Large intestine (tissue), 3 donors: ENCODE measurements at regions not wholly inside any gene's neighbourhood (a gene's known extent, or its start where the extent isn't known, plus 50 kb on each side); places are given as distances from the start of the nearest gene placed in this dataset.

Experiments used
- DNase-seq, 2 donors: peaks; one replicate each; pipeline versions ENCODE4 v3.0.0 to v3.0.0-alpha.2; 2013
- H3K27ac ChIP-seq: one replicate; pipeline ENCODE4 v1.5.1; 2013; ENCODE audit warnings: low read length
- H3K27me3 ChIP-seq: 2 replicates; pipeline ENCODE4 v1.6.1; 2013; ENCODE audit warnings: low read length; ENCODE audit not compliant: control insufficient read depth, insufficient read depth
- H3K36me3 ChIP-seq: 2 replicates; pipeline ENCODE4 v1.6.1; 2013; ENCODE audit warnings: low read length; ENCODE audit not compliant: control insufficient read depth, insufficient read depth
- H3K4me1 ChIP-seq: one replicate; pipeline ENCODE4 v1.6.1; 2013; ENCODE audit warnings: low read length; ENCODE audit not compliant: control insufficient read depth, insufficient read depth
- H3K4me3 ChIP-seq: one replicate; pipeline ENCODE4 v1.5.1; 2013; ENCODE audit warnings: low read length
- H3K9me3 ChIP-seq: one replicate; pipeline ENCODE4 v1.6.1; 2013; ENCODE audit warnings: mild to moderate bottlenecking, low read depth, low read length, moderate library complexity; ENCODE audit not compliant: control insufficient read depth
- WGBS: methylation state at CpG from one replicate; pipeline ENCODE4 v1.1.5; 2013; ENCODE audit warnings: low lambda C conversion rate; ENCODE audit not compliant: insufficient coverage; 5-methylcytosine and 5-hydroxymethylcytosine counted together

DNA sequence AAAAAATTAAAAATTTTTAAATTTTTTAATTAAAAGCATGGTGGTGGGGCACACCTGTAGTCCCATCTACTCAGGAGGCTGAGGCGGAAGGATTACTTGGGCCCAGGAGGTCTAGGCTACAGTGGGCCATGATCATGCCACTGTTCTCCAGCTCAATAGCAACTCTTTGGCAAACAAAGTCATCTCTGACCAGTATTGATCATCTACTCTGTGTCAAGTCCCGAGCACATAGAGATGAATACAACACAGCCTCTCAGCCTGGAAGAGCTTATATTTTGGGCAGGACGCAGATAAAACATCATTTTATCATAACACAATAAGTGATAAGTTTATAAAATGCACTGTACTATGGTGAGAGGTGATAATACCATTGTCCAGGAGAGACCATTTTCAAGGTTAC lies 281.6 kb upstream of the GADL1 start:
- no peaks in the 10 kb centered on the region for H3K4me1 ChIP-seq
- peaks cover 5% of the 10 kb centered on the region for H3K9me3 ChIP-seq
- H3K27ac ChIP-seq: no peak overlapping the region
- WGBS: 100% methylated on average over 2 of the region's 3 CpGs
- DNase-seq: no peak
- H3K27me3 ChIP-seq: no peaks in the 10 kb centered on the region
- H3K4me3 ChIP-seq: no peak overlapping the region
- H3K36me3 ChIP-seq: no peaks in the 10 kb centered on the region

- Histone ChIP-seq H3K9me3 (peaks cover 7% of the 10 kb centered on the region), H3K27me3 (no peaks in the 10 kb centered on the region), H3K36me3 (no peaks in the 10 kb centered on the region), H3K4me3 (no peak overlapping the region), H3K27ac (no peak overlapping the region), H3K4me1 (no peaks in the 10 kb centered on the region)
- 14% methylated on average over 1 of the region's 4 CpGs for WGBS
- DNase-seq: no peak
These were observed 284.0 kb upstream of the GADL1 start for GRCh38 chr3:31178467-31178866.

DNA sequence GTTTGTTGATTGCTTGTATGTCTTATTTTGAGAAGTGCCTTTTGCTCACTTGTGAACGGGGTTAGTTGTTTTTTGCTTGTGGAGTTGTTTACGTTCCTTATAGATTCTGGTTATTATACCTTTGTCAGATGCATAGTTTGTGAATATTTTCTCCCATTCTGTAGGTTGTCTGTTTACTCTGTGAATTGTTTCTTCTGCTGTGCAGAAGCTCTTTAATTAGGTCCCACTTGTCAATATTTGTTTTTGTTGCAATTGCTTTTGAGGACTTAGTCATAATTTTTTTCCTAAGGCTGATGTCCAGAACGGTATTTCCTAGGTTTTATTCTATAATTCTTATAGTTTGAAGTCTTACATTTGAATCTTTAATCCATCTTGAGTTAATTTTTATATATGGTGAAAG lies 285.3 kb upstream of the GADL1 start:
- H3K36me3 ChIP-seq: no peaks in the 10 kb centered on the region
- DNase-seq: no peak
- 100% methylated on average over 3 of the region's 3 CpGs for WGBS

GRCh38 chr3:31180274-31180673 lies 285.8 kb upstream of the GADL1 start:
- Histone ChIP-seq H3K27ac (no peak overlapping the region), H3K36me3 (no peaks in the 10 kb centered on the region), H3K4me1 (peaks cover 2% of the 10 kb centered on the region), H3K4me3 (no peak overlapping the region), H3K9me3 (peaks cover 7% of the 10 kb centered on the region), H3K27me3 (no peaks in the 10 kb centered on the region)
- no CpG with 5 or more reads among the region's 1 CpG for WGBS
- no peak for DNase-seq

More for the DNA sequence above, 285.3 kb upstream of the GADL1 start:
- H3K27me3 ChIP-seq: no peaks in the 10 kb centered on the region
- no peak overlapping the region for H3K27ac ChIP-seq
- H3K4me1 ChIP-seq: peaks cover 2% of the 10 kb centered on the region
- no peak overlapping the region for H3K4me3 ChIP-seq
- H3K9me3 ChIP-seq: peaks cover 7% of the 10 kb centered on the region

- Histone ChIP-seq H3K9me3 (peaks cover 7% of the 10 kb centered on the region), H3K36me3 (no peaks in the 10 kb centered on the region), H3K27me3 (no peaks in the 10 kb centered on the region), H3K27ac (no peak overlapping the region), H3K4me1 (peaks cover 5% of the 10 kb centered on the region), H3K4me3 (no peak overlapping the region)
- WGBS: no CpG with 5 or more reads among the region's 16 CpGs
- no peak for DNase-seq
These were observed 287.2 kb upstream of the GADL1 start for GRCh38 chr3:31181661-31182060.

- WGBS: no CpG with 5 or more reads among the region's 1 CpG
- no peak for DNase-seq
- Histone ChIP-seq H3K4me1 (peaks cover 13% of the 10 kb centered on the region), H3K36me3 (no peaks in the 10 kb centered on the region), H3K27me3 (no peaks in the 10 kb centered on the region), H3K9me3 (peaks cover 7% of the 10 kb centered on the region), H3K4me3 (no peak overlapping the region), H3K27ac (no peak overlapping the region)
These were observed 288.2 kb upstream of the GADL1 start for GRCh38 chr3:31182661-31183060.

DNA sequence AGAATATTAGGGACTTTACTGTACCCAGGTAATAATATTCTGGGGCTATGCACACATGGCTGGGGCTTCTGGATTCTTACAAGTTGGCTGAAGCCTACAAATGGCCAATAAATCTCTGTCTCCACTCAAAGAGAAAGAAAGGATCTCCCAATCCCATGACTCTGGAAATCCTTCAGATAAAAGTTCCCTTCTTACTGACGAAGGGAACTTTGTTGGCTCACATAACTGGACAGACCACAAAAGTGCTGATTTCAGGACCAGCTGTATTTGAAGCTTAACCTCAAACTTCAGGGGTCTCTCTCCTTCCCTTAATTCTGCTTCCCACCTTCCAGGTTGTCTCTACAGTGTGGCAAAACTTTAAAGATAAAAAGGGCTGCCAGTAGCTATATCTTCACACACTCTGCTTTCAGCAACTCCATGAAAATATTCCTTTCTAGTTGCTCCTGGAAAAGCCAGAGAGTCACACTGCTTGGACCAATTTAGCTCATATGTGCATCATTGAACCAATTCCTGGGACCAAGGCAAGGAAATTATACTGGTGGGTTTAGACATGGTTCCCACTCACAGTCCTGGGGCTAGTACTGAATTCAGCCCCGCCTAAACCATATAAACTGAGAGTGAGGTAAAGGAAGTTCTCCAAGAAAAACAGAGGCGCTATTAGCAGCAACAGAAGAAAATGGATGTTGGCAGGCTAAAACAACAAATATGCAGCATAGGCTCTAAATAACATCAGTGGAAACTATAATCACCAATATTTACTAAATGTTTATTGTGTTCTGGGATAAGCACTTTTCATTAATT lies 290.0 kb upstream of the GADL1 start:
- H3K4me1 ChIP-seq: peaks cover 23% of the 10 kb centered on the region
- DNase-seq: peak in 1 of 2 donors; percentile 22
- no peak overlapping the region for H3K4me3 ChIP-seq
- WGBS: 40% methylated on average over 1 of the region's 3 CpGs
- no peaks in the 10 kb centered on the region for H3K36me3 ChIP-seq
- no peak overlapping the region for H3K27ac ChIP-seq
- no peaks in the 10 kb centered on the region for H3K27me3 ChIP-seq
- H3K9me3 ChIP-seq: peaks cover 7% of the 10 kb centered on the region

DNA sequence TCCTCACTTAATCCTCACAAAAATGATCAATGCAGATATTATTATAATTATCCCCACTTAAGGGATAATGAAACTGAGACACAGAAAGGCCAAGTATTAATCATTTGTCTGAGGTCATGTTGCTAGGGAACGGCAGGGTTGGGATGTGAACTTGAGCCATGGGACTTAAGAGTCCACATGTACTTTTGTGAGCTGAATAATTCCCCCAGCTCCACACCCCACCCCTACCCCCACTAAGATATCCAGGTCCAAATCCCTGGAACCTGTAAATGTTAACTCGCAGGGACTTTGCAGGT lies 290.5 kb upstream of the GADL1 start:
- no CpG with 5 or more reads among the region's 2 CpGs for WGBS
- no peak overlapping the region for H3K27ac ChIP-seq
- peaks cover 23% of the 10 kb centered on the region for H3K4me1 ChIP-seq
- H3K9me3 ChIP-seq: peaks cover 7% of the 10 kb centered on the region
- peak in 1 of 2 donors; percentile 50 for DNase-seq
- no peaks in the 10 kb centered on the region for H3K36me3 ChIP-seq
- no peaks in the 10 kb centered on the region for H3K27me3 ChIP-seq
- no peak overlapping the region for H3K4me3 ChIP-seq

DNA sequence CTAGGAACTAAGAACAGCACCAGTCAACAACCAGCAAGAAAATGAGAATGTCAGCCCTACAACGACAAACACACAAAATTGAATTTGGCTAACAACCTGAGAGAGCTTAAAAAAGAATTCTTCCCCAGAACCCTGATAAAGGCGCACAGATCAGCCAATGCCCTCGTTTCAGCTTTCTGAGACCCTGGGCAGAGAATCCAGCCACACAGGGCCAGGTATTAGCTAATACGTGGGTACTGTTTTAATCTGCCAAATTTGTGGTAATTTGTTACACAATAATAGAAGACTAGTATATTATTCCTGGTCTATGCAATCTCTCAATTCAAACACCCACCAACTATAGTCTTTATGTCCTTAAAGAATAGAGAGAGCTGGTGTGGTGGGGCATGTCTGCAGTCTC lies 291.6 kb upstream of the GADL1 start:
- H3K27me3 ChIP-seq: no peaks in the 10 kb centered on the region
- DNase-seq: no peak
- H3K9me3 ChIP-seq: peaks cover 2% of the 10 kb centered on the region
- no peak overlapping the region for H3K27ac ChIP-seq
- H3K4me1 ChIP-seq: peaks cover 23% of the 10 kb centered on the region
- H3K4me3 ChIP-seq: no peak overlapping the region
- no CpG with 5 or more reads among the region's 4 CpGs for WGBS
- no peaks in the 10 kb centered on the region for H3K36me3 ChIP-seq

DNA sequence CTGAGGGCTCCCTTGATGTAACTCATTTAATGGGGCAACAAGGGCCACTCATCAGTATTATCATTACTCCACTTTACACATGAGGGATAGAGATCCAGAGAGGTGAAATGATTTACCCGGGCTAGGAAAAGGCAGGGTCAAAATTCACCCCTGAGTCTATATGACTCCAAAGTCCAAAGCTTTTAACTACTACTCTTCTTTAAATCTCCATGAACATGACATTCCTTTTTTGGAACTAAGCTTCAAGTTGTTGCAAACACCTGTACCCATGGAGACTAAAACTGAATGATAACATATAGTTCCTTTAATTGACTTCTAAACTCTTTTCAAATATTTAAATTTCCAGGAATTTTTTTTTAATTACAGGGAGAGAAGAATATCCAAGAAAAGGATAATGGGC lies 292.9 kb upstream of the GADL1 start:
- WGBS: no CpG with 5 or more reads among the region's 1 CpG
- Histone ChIP-seq H3K9me3 (no peaks in the 10 kb centered on the region), H3K4me3 (no peak overlapping the region), H3K27me3 (no peaks in the 10 kb centered on the region), H3K4me1 (peaks cover 23% of the 10 kb centered on the region), H3K36me3 (no peaks in the 10 kb centered on the region), H3K27ac (no peak overlapping the region)
- peak; percentile 50 to 79 for DNase-seq

- Histone ChIP-seq H3K9me3 (no peaks in the 10 kb centered on the region), H3K36me3 (no peaks in the 10 kb centered on the region), H3K4me3 (no peak overlapping the region), H3K27ac (no peak overlapping the region), H3K4me1 (peaks cover 23% of the 10 kb centered on the region), H3K27me3 (no peaks in the 10 kb centered on the region)
- WGBS: no CpG with 5 or more reads among the region's 6 CpGs
- peak in 1 of 2 donors; percentile 27 for DNase-seq
These were observed 293.7 kb upstream of the GADL1 start for GRCh38 chr3:31188112-31188511.
